Right renal pelvis (tissue), 4 donors: ENCODE measurements at regions not wholly inside any gene's neighbourhood (a gene's known extent, or its start where the extent isn't known, plus 50 kb on each side); places are given as distances from the start of the nearest gene placed in this dataset.

Experiments
- DNase-seq, 4 donors: peaks; one replicate each; pipeline ENCODE4 v3.0.0-alpha.2; 2013; ENCODE audit warnings: low read depth in 4 of 4, low spot score in 3 of 4, missing footprints in 1 of 4

GRCh38 chr3:107250221-107250620 lies 127.0 kb upstream of the CCDC54 start:
- no peak for DNase-seq

GRCh38 chr3:107251819-107252218 lies 125.4 kb upstream of the CCDC54 start:
- no peak for DNase-seq

GRCh38 chr3:107256963-107257362 lies 120.3 kb upstream of the CCDC54 start:
- DNase-seq, result no peak

GRCh38 chr3:107258300-107258699 lies 118.9 kb upstream of the CCDC54 start:
- no peak for DNase-seq

- DNase-seq, result no peak
Measured at GRCh38 chr3:107260207-107260606, 117.0 kb upstream of the CCDC54 start.

GRCh38 chr3:107263269-107264021 lies 113.8 kb upstream of the CCDC54 start:
- no peak for DNase-seq

GRCh38 chr3:107264888-107265287 lies 112.4 kb upstream of the CCDC54 start:
- DNase-seq, result no peak

- DNase-seq, result no peak
Measured at GRCh38 chr3:107265526-107265925, 111.7 kb upstream of the CCDC54 start.

- no peak for DNase-seq
Measured at GRCh38 chr3:107268469-107268868, 108.8 kb upstream of the CCDC54 start.

- no peak for DNase-seq
Measured at GRCh38 chr3:107269136-107269535, 108.1 kb upstream of the CCDC54 start.

GRCh38 chr3:107271787-107272387 lies 105.4 kb upstream of the CCDC54 start:
- DNase-seq, result peak in 1 of 4 donors; percentile 10

- DNase-seq, result no peak
Measured at GRCh38 chr3:107272471-107272870, 104.8 kb upstream of the CCDC54 start.

GRCh38 chr3:107272885-107273284 lies 104.4 kb upstream of the CCDC54 start:
- no peak for DNase-seq

GRCh38 chr3:107273771-107274170 lies 103.5 kb upstream of the CCDC54 start:
- DNase-seq, result no peak

- no peak for DNase-seq
Measured at GRCh38 chr3:107275511-107275910, 101.7 kb upstream of the CCDC54 start.

GRCh38 chr3:107283948-107284347 lies 93.3 kb upstream of the CCDC54 start:
- DNase-seq, result no peak

- DNase-seq, result no peak
Measured at GRCh38 chr3:107284612-107285011, 92.6 kb upstream of the CCDC54 start.

GRCh38 chr3:107285197-107285596 lies 92.0 kb upstream of the CCDC54 start:
- no peak for DNase-seq

GRCh38 chr3:107289354-107289753 lies 87.9 kb upstream of the CCDC54 start:
- no peak for DNase-seq

GRCh38 chr3:107294117-107294516 lies 83.1 kb upstream of the CCDC54 start:
- no peak for DNase-seq

- DNase-seq, result no peak
Measured at GRCh38 chr3:107297597-107297996, 79.6 kb upstream of the CCDC54 start.

GRCh38 chr3:107307205-107307604 lies 70.0 kb upstream of the CCDC54 start:
- no peak for DNase-seq
